ENCODE measurements at regions not wholly inside any gene's neighbourhood (a gene's known extent, or its start where the extent isn't known, plus 50 kb on each side); places are given as distances from the start of the nearest gene placed in this dataset.
A peak's percentile ranks its signal among the peaks of the same experiment; 100 is the strongest.

DNA sequence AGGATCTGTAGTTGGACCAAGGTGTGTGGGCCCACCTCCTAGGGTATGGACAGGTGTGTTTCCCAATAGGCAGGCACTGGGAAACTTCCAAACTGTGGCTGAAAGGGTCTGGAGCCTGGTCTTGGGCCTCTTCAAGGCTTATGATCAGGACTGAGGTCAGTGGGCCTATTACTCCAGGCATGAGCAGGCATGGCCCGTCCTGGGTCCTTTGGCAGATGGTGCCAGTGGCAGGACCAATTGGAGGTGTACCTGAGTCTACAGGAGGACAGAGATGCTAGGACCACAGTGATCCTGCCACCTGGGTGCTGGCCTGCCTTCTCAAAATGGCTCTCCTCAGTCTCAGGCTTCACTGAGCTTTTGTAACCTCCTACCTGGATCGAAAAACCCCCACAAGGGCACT, 95.4 kb downstream of the RAB18 start:
- DNase-seq (ENCODE audit: low read depth): no peak

DNA sequence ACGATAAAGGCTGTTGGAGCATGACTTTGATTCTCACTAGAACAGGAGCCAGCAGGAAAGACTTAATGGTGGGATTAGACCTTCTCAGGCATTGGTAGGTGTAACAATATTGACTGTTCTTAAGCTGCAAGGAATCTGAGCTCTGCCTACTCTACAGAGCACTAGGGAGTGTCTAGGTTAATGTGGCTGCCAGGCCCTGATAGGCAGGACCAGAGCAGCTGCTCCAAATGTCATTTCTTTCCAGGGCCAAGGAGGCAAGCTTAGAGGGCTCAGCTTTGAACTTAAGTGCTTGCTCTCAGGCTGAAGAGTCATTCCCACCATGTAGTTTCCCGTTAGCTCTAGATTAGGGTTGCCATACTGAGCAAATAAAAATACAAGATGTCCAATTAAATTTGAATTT, 96.8 kb downstream of the RAB18 start:
- no peak for DNase-seq (ENCODE audit: low read depth)

DNA sequence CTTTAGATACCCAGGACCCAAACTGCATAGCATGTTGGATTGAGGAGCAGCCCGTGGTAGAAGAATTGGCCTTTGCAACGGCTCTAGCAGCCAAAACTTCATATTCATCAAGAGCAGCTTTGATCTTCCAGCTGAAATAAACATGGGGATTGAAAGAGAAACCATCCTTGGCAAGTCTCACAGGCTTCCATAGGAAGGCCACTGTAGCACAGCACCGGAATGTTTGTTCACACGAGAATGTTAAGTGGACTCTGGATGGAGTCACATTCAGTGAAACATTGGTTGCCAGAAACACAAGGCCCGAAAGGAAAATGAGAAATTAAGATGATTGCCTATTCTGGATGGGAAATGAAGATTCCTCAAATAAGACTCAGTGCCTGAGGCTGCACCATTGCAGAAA, 97.4 kb downstream of the RAB18 start:
- no peak for DNase-seq (ENCODE audit: low read depth)

DNA sequence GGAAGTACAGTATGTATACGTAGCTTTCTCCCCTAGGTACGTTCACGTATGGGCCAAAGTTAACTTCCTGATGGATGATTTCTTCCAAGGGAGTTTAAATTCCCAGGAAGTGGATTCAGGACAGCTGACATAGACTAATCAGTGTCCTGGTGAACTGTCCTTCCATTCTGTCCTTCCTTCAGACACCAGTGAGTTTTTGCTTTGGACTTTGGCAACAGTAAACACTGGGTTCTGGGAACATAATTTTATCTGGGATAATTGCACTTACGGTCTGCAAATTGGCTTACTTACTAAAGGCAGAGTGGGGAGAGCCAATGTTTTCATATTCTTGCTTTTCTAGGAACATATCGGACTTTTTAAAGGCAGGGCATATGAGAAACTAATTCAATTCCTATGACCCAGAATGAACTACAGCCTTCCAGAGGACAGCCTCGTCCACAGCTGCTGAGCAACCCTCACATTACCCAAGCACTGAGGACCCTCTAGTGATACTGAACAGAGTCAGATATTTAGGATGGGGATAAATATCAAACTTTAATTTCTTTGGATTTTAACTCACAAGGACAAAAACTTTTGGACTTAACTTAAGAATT, 97.9 kb downstream of the RAB18 start:
- no peak for DNase-seq (ENCODE audit: low read depth)

DNA sequence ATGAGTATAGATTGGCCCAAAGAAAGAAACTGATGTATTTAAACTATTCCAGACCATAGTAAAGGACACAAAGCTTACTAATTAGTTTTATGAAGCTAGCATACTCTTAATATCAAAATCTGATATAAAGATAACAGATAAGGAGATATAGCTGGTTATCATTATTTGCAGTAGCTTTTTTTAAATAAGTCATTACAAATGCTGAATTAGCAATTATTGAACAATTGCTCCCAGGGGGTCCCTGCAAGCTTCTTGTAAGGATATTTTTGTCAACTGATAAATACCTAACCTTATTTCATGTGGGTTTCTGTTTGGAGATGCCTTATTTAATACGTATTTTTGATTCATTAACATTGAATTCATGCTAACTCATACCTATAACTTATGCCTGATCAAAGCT, 99.0 kb downstream of the RAB18 start:
- DNase-seq (ENCODE audit: low read depth): no peak

DNA sequence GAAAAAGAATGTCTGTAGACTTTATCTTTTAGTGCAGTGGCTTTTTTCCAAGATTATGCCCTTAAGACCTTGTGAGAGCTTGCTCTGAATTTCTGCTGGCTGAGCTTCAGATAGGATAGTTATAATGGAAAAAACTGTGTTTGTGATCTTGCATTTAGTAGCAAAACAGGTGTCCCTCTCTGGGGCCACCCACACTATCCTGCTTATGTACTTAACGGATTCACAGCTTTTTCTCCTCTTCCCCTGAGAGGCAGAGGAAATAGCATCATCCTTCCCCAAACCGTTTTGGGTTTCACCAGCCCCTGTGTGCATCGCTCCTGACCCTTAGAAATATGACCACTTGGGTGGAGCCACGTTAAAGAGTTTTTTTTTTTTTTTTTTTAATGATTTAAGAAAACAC, 101.2 kb downstream of the RAB18 start:
- no peak for DNase-seq (ENCODE audit: low read depth)

DNA sequence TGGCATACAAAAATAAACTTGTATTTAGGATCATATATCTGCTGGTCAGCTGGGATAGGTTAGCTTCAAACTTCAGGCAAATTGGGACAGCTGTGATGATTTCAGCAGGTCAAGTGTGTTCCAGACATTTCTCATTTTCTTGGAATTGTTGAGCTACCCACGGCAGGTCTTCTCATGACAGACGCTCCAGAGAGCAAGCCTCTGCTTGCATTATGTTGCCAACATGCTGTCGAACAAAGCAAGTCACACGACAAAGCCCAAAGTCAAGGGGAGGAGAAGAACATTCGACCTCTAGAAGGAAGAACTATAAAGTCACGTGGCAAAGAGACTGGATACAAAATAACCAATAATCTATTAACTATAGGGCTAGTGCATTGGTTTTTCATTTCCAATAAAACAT, 103.5 kb downstream of the RAB18 start:
- no peak for DNase-seq (ENCODE audit: low read depth)

DNA sequence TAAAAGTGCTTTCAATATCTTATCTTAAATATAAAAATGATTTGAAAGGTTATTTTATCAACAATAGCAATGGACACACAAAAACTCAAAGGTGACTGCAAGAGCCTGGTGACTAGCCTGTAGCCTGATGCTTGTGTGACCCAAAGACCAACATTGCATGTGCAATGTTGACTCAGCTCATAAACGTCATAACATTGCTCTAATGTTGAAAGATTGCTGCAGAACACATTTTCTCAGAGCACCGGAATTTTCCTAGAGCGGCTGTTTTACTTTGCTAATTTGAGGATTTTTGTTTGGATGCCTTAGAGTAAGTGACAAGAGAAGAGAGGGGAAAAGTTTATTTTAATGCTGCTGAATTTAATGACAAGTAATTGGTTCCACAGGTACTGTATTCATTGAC, 107.1 kb downstream of the RAB18 start:
- peak; percentile 54 for DNase-seq (ENCODE audit: low read depth)

DNA sequence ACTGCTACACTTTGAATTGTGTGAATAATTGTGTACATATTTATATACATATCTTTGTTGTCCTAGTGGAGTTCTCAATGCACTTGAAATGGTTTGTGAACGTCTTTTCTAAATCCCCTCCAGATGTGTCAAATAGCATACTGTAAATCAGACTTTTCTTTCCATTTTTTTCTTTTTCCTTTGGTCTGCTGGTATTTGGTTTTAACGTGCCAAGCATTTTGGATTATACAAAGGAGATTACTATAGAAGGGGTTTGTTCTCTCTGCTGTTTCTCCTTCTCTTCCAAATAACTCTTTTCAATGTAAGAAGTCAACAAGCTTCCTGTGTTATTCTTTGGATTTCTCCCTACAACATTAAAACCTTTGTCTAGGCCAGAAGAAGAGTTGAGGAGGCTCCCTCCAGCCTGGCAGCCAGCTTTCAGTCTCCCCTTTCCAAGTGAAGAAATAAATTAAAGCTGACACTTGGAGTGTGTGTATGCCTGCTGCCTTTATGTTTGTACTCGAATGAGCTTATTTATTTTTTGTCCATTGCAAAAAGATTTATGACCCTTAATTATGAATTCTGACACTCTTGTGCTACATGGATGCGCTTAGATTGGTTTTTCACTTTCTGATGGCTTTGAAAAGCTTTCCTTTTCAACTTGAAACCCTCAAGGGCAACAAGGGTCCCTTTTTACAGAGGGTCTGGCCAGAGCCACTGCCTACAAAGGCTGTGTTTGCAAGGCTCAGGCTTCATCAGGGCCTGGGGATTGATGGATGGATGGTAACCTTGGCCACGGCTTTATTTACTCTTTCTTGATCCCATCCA, 107.8 kb downstream of the RAB18 start:
- DNase-seq (ENCODE audit: low read depth): no peak

DNA sequence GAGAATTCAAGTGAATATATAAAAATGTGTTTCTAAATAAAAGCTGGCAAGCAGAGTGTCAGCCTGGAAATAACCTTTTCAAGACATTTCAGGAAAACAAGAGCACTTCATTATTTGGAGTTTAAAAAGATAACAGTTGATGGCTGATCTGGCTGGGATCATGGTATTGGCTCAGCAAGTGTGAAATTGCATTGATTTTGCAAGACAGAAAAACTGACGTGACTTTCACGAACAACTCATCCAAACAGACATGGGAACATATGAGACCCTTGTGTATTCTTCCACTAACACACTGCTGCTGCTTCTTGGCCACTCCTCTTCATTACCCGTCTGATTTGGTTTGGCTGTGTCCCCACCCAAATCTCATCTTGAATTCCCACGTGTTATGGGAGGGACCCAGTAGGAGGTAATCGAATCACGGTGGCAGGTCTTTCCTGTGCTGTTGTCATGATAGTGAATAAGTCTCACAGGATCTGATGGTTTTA, 108.5 kb downstream of the RAB18 start:
- no peak for DNase-seq (ENCODE audit: low read depth)

DNA sequence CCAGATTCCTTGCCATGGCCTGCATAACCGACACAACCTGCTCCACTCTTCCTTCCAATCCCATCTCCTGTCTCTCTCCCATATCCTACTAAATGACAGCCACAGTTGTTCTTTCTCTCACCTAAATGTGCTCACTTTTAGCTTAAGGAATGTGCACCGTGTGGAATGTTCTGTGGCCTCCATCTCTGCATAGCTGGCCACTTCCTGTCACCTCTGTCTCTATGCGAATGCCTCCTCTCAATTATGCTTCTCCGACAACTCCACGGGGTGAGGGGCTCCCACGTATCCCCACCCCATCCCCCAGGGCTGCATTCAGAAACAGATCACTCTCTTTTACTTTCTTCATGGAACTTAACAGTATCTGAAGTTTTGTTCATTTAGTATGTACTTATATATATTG, 110.7 kb downstream of the RAB18 start:
- no peak for DNase-seq (ENCODE audit: low read depth)

DNA sequence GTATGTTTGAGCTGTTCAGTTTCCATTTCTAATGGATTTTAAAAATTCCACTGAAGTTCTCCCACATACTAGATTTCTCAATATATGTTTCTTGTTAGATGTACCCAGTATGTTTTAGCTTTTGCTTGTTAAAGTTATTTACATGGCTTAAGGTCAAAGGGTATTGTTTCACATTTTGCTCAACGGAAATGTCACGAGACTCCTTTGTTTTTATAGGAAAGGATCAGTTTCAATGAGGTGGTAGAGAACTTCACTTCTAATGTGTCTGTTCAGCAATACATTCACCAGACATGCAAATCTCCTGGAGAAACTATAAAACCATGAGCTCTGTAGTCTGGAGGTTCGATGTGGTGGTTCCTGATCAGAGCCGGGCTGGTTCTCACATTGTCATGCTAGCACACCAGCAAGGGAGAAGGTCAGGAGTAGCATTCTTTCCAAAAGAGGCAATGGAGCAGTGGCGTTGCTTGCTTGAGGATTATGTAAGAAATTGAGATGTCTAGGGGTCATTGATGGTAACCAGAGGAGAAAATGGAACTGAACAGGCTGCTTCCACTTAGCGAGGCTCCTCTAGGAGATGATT, 114.0 kb downstream of the RAB18 start:
- no peak for DNase-seq (ENCODE audit: low read depth)

DNA sequence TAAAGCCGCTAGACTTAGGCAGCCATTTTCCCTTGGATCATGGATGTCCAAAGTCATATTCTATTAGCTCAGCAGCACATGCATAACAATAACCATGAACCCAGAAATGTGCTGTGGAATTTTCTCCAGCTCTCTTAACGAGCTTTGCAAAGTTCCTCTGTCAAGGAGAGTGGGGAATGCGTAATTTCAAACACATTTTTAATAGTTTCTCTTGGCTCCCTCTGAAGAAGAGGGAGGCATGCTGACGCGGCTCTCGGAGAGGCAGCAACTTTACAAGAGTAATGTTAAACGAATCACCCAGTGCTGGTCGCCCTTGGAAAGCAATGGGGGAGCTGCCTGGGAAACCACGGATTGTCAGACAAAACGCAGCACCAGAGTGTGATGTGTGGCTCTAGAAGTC, 114.8 kb downstream of the RAB18 start:
- DNase-seq (ENCODE audit: low read depth): no peak

DNA sequence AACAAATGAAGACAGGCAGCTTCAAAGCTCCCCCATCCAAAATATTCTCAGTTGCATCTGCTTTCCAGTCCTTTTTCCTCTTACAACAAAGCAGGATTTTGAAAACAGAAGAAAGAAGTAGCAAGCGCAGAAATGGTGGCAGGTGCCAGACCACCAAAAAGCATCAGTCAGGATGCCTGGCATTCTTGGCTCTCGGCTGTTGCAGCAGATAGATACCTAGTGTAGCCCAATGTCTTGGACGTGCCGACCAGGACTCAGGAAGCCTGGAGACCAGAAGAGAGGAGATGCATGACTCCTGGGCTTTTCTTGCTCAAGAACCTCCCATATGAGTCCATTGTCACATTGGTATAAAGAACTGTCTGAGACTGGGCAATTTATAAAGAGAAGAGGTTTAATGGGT, 115.2 kb downstream of the RAB18 start:
- no peak for DNase-seq (ENCODE audit: low read depth)

DNA sequence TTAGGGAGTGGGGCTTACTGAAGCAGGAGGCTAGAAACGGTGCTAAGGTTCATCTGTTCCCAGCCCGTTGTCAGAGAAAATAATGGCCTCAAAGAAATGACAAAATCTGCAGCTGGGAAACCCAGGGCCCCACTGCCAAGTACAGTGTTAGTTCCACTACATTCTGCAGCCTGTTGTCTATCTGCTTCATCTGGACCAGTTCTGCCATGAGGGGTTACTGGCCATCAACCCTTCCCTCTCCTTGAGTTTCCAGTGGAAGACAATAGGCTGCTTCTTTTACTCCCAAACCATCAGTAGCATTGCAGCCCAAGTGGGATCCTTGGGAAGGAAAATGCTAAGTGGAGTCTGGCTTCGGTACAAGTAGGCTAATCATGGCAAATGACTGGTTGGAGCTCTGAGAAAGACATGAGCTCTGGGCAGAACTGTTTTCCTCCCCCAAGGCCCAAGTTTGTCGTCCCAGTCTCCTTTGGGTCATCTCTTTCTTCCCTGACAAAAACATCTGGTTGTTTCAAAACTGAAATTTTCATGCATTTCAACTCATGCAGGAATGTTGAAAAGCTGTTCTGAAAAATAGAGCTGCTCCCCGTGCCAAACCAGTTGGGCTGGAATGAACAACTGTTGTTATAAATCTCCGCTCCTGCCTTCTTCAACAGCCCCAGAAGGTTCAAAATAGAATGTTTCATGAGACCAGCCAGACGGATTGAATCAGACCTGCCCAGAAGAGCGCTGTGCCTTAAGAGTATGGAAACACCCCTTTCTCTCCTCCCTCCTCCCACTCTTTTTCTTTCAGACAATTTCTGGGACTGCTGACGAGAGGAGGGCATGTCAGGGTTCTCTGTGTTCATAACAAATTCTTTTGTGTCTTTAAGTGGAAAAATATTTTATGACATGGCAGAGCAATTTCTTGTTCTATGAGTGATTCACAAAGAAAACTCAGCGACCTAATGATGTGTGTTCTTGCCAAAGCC, 116.6 kb downstream of the RAB18 start:
- DNase-seq (ENCODE audit: low read depth): peak; percentile 81

DNA sequence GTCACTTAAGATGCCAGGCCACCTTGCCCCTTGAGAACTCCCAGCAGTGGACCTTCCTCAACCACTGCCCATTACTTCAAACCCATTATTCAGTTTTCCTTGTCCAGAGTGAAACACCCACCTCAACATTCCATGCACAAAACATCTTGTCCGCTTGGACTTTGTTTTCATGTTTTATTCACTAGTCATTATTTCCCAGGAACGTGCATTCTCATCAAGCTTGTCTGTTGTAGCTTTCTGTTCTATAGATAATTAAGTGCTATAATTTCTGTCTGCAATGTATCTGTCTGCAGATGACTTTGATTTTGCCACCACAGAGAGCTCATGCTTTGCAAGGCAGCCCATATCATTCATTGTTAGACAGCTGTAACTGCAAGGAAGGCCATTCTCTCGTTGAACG, 117.4 kb downstream of the RAB18 start:
- DNase-seq (ENCODE audit: low read depth): no peak

DNA sequence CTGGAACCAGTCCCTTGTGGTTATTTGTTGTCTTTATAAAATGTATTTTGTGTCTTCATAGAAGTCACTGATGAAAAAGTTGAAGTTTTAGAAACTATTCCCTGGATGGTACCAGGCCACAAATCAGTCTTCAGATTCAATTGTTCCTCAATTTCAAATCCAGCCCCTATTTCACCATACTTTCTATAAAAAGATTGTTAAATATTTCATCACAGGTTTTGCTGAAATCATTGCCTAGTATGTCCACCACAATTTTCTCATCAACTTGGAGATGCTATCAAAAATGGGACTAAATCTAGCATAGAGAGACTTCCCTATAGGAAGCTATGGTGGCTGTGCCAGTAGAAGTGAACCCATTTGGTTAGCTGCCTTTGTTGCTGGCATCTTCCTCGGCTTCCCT, 118.5 kb downstream of the RAB18 start:
- DNase-seq (ENCODE audit: low read depth): no peak

Measured in LHCN-M2 (cell line).